ENCODE measurements at regions not wholly inside any gene's neighbourhood (a gene's known extent, or its start where the extent isn't known, plus 50 kb on each side); places are given as distances from the start of the nearest gene placed in this dataset.

GRCh38 chr17:73803964-73804435 lies 159.8 kb upstream of the SDK2 start:
- no peak for TF ChIP-seq CTCF (IDR thresholded peaks at IDR 0.05)
- no peak for TF ChIP-seq POLR2A (IDR thresholded peaks at IDR 0.05)

Data from uterus (tissue), 2 donors.